ENCODE measurements at regions not wholly inside any gene's neighbourhood (a gene's known extent, or its start where the extent isn't known, plus 50 kb on each side); places are given as distances from the start of the nearest gene placed in this dataset.

- TF ChIP-seq, protein P1, sequence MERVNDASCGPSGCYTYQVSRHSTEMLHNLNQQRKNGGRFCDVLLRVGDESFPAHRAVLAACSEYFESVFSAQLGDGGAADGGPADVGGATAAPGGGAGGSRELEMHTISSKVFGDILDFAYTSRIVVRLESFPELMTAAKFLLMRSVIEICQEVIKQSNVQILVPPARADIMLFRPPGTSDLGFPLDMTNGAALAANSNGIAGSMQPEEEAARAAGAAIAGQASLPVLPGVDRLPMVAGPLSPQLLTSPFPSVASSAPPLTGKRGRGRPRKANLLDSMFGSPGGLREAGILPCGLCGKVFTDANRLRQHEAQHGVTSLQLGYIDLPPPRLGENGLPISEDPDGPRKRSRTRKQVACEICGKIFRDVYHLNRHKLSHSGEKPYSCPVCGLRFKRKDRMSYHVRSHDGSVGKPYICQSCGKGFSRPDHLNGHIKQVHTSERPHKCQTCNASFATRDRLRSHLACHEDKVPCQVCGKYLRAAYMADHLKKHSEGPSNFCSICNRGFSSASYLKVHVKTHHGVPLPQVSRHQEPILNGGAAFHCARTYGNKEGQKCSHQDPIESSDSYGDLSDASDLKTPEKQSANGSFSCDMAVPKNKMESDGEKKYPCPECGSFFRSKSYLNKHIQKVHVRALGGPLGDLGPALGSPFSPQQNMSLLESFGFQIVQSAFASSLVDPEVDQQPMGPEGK (CRISPR knock-in tag; IDR thresholded peaks at IDR 0.05; ENCODE audit: borderline replicate concordance): no peak
- TF ChIP-seq SNAI2 (CRISPR knock-in tag; IDR thresholded peaks at IDR 0.05) (no peak), TSHZ2 (CRISPR knock-in tag; IDR thresholded peaks at IDR 0.05) (no peak)
Measured at GRCh38 chr18:30404422-30404821, 638.1 kb downstream of the DSC3 start.

All from SK-N-SH treated with all-trans-retinoic acid at 6 μM for 48 hours (cell line).